Subcutaneous abdominal adipose tissue (tissue), 5 donors: ENCODE measurements at regions not wholly inside any gene's neighbourhood (a gene's known extent, or its start where the extent isn't known, plus 50 kb on each side); places are given as distances from the start of the nearest gene placed in this dataset.
"Not testable (repeated sequence)": the region's sequence is repeated elsewhere in the genome, so short reads cannot be mapped to it uniquely, and the experiment has no call there.

Source experiments
- H3K27ac ChIP-seq: one replicate; pipeline ENCODE4 v1.7.0; 2013; ENCODE audit warnings: low read depth, mild to moderate bottlenecking, inconsistent platforms, low read length, moderate library complexity
- H3K27me3 ChIP-seq, 5 donors: one replicate each; pipeline ENCODE4 v1.7.0; 2013; ENCODE audit warnings: low read length in 5 of 5, inconsistent platforms in 1 of 5; ENCODE audit not compliant: control insufficient read depth in 5 of 5, insufficient read depth in 4 of 5
- H3K36me3 ChIP-seq, 5 donors: one replicate each; pipeline ENCODE4 v1.7.0; 2013; ENCODE audit warnings: low read length in 5 of 5; ENCODE audit not compliant: control insufficient read depth in 5 of 5, insufficient read depth in 5 of 5
- H3K4me1 ChIP-seq, 5 donors: one replicate each; pipeline ENCODE4 v1.7.0; 2013; ENCODE audit warnings: low read length in 5 of 5, mild to moderate bottlenecking in 3 of 5, moderate library complexity in 1 of 5; ENCODE audit not compliant: control insufficient read depth in 5 of 5, insufficient read depth in 5 of 5
- H3K4me3 ChIP-seq, 5 donors: one replicate each; pipeline ENCODE4 v1.7.0; 2013; ENCODE audit warnings: low read length in 5 of 5, low read depth in 1 of 5
- H3K9ac ChIP-seq, 5 donors: one replicate each; pipeline ENCODE4 v1.7.0; 2013; ENCODE audit warnings: low read length in 5 of 5, mild to moderate bottlenecking in 4 of 5, moderate library complexity in 3 of 5
- H3K9me3 ChIP-seq, 5 donors: one replicate each; pipeline ENCODE4 v1.7.0; 2013; ENCODE audit warnings: low read length in 5 of 5; ENCODE audit not compliant: control insufficient read depth in 5 of 5
- donor health status: healthy.
- donor health status: healthy.
- donor health status: healthy.
- donor health status: healthy.
- donor health status: healthy.

- not testable (repeated sequence) for H3K9ac ChIP-seq, H3K4me3 ChIP-seq, H3K9me3 ChIP-seq, H3K27ac ChIP-seq, H3K27me3 ChIP-seq, H3K36me3 ChIP-seq, H3K4me1 ChIP-seq
Measured at GRCh38 chr18:30672439-30672838, 370.1 kb downstream of the DSC3 start.

- Histone ChIP-seq H3K4me3 (no peak overlapping the region), H3K4me1 (no peaks in the 10 kb centered on the region), H3K9me3 (peaks cover 0 to 13% (median 3%) of the 10 kb centered on the region in 5 donors), H3K9ac (no peak overlapping the region), H3K27me3 (no peaks in the 10 kb centered on the region), H3K27ac (no peak overlapping the region), H3K36me3 (no peaks in the 10 kb centered on the region)
Measured at GRCh38 chr18:30658306-30658705, 384.2 kb downstream of the DSC3 start.

GRCh38 chr18:30652387-30652786 lies 390.2 kb downstream of the DSC3 start:
- no peaks in the 10 kb centered on the region for H3K36me3 ChIP-seq
- H3K27me3 ChIP-seq, result no peaks in the 10 kb centered on the region
- H3K9me3 ChIP-seq, result no peaks in the 10 kb centered on the region
- H3K27ac ChIP-seq, result no peak overlapping the region
- H3K9ac ChIP-seq, result no peak overlapping the region
- no peaks in the 10 kb centered on the region for H3K4me1 ChIP-seq
- H3K4me3 ChIP-seq, result no peak overlapping the region

- H3K27me3 ChIP-seq, result no peaks in the 10 kb centered on the region
- no peaks in the 10 kb centered on the region for H3K4me1 ChIP-seq
- no peak overlapping the region for H3K9ac ChIP-seq
- H3K4me3 ChIP-seq, result no peak overlapping the region
- H3K36me3 ChIP-seq, result no peaks in the 10 kb centered on the region
- H3K9me3 ChIP-seq, result no peaks in the 10 kb centered on the region
- no peak overlapping the region for H3K27ac ChIP-seq
Measured at GRCh38 chr18:30650499-30650898, 392.0 kb downstream of the DSC3 start.

GRCh38 chr18:30644158-30644557 lies 398.4 kb downstream of the DSC3 start:
- Histone ChIP-seq H3K4me1 (no peaks in the 10 kb centered on the region), H3K4me3 (no peak overlapping the region), H3K9ac (no peak overlapping the region), H3K36me3 (no peaks in the 10 kb centered on the region), H3K9me3 (no peaks in the 10 kb centered on the region), H3K27me3 (no peaks in the 10 kb centered on the region), H3K27ac (no peak overlapping the region)

- H3K27ac ChIP-seq, result no peak overlapping the region
- no peak overlapping the region for H3K9ac ChIP-seq
- no peaks in the 10 kb centered on the region for H3K4me1 ChIP-seq
- no peaks in the 10 kb centered on the region for H3K36me3 ChIP-seq
- H3K9me3 ChIP-seq, result no peaks in the 10 kb centered on the region
- no peak overlapping the region for H3K4me3 ChIP-seq
- no peaks in the 10 kb centered on the region for H3K27me3 ChIP-seq
Measured at GRCh38 chr18:30639361-30639760, 403.2 kb downstream of the DSC3 start.

GRCh38 chr18:30634249-30634648 lies 408.3 kb downstream of the DSC3 start:
- Histone ChIP-seq H3K36me3 (no peaks in the 10 kb centered on the region), H3K9me3 (peaks cover 0 to 11% (median 4%) of the 10 kb centered on the region in 5 donors), H3K9ac (no peak overlapping the region), H3K4me3 (no peak overlapping the region), H3K27ac (no peak overlapping the region), H3K27me3 (no peaks in the 10 kb centered on the region), H3K4me1 (no peaks in the 10 kb centered on the region)

- H3K4me3 ChIP-seq, result no peak overlapping the region
- peaks cover 0 to 11% (median 4%) of the 10 kb centered on the region in 5 donors for H3K9me3 ChIP-seq
- no peak overlapping the region for H3K9ac ChIP-seq
- no peaks in the 10 kb centered on the region for H3K4me1 ChIP-seq
- no peaks in the 10 kb centered on the region for H3K36me3 ChIP-seq
- no peak overlapping the region for H3K27ac ChIP-seq
- H3K27me3 ChIP-seq, result no peaks in the 10 kb centered on the region
Measured at GRCh38 chr18:30632071-30632698, 410.4 kb downstream of the DSC3 start.

GRCh38 chr18:30625961-30626360 lies 416.6 kb downstream of the DSC3 start:
- H3K4me3 ChIP-seq, result no peak overlapping the region
- no peak overlapping the region for H3K27ac ChIP-seq
- no peak overlapping the region for H3K9ac ChIP-seq
- no peaks in the 10 kb centered on the region for H3K4me1 ChIP-seq
- peaks cover 0 to 5% (median 0%) of the 10 kb centered on the region in 5 donors for H3K9me3 ChIP-seq
- H3K27me3 ChIP-seq, result no peaks in the 10 kb centered on the region
- H3K36me3 ChIP-seq, result no peaks in the 10 kb centered on the region

GRCh38 chr18:30623401-30624065 lies 419.0 kb downstream of the DSC3 start:
- H3K9ac ChIP-seq, result no peak overlapping the region
- no peak overlapping the region for H3K4me3 ChIP-seq
- no peaks in the 10 kb centered on the region for H3K4me1 ChIP-seq
- H3K27ac ChIP-seq, result no peak overlapping the region
- H3K9me3 ChIP-seq, result peaks cover 0 to 2% (median 0%) of the 10 kb centered on the region in 5 donors
- H3K27me3 ChIP-seq, result no peaks in the 10 kb centered on the region
- H3K36me3 ChIP-seq, result no peaks in the 10 kb centered on the region
